ENCODE measurements at regions not wholly inside any gene's neighbourhood (a gene's known extent, or its start where the extent isn't known, plus 50 kb on each side); places are given as distances from the start of the nearest gene placed in this dataset.
"Not testable (repeated sequence)": the region's sequence is repeated elsewhere in the genome, so short reads cannot be mapped to it uniquely, and the experiment has no call there.

DNA sequence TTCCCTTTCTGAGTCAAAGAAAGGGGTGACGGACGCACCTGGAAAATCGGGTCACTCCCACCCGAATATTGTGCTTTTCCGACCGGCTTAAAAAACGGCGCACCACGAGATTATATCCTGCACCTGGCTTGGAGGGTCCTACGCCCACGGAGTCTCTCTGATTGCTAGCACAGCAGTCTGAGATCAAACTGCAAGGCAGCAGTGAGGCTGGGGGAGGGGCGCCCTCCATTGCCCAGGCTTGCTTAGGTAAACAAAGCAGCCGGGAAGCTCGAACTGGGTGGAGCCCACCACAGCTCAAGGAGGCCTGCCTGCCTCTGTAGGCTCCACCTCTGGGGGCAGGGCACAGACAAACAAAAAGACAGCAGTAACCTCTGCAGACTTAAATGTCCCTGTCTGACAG lies 83.5 kb downstream of the CYP26B1 start:
- H3K9ac ChIP-seq (ENCODE audit: insufficient read depth, low read depth, low read length); intact Hi-C loops (cut with micrococcal nuclease; ENCODE audit: unreplicated experiment); H3K4me2 ChIP-seq (ENCODE audit: low read depth, low read length); in situ Hi-C loops (cut with HindIII; ENCODE audit: extremely low pct_ligation_motif_present, low pct_unique_long_range_greater_than_20kb); H3K36me3 ChIP-seq (replicated peaks in 1 of 2; ENCODE audit: control insufficient read depth in 1 of 2, insufficient read depth in 2 of 2, low read length in 2 of 2); H4K20me1 ChIP-seq (ENCODE audit: insufficient read depth, low read length); POLR2A ChIA-PET; H3K79me2 ChIP-seq (ENCODE audit: insufficient read depth, low read length); H3K4me3 ChIP-seq (replicated peaks in 1 of 3; ENCODE audit: insufficient read depth in 1 of 3, low read depth in 2 of 3, low read length in 3 of 3); H2AFZ ChIP-seq (ENCODE audit: low read length); ATAC-seq; H3K9me3 ChIP-seq (ENCODE audit: low read length); H3K27ac ChIP-seq (ENCODE audit: extremely low read length, insufficient read depth, low read length); H3K4me1 ChIP-seq (ENCODE audit: insufficient read depth, low read length); FAIRE-seq; BruUV-seq (replicated peaks); DNase-seq (ENCODE audit: low spot score); CTCF ChIA-PET (ENCODE audit: low intra/inter-chr PET ratio, low total read pairs); TF ChIP-seq FOXA1 (IDR thresholded peaks at IDR 0.05): not testable (repeated sequence)
- TF ChIP-seq FOXA3 (CRISPR knock-in tag; IDR thresholded peaks at IDR 0.05): peak; percentile 36; the same call in 1 of the 2 replicates
- peak; percentile 74 for TF ChIP-seq FOXA1 (CRISPR knock-in tag; IDR thresholded peaks at IDR 0.05)
- TF ChIP-seq, protein P1, sequence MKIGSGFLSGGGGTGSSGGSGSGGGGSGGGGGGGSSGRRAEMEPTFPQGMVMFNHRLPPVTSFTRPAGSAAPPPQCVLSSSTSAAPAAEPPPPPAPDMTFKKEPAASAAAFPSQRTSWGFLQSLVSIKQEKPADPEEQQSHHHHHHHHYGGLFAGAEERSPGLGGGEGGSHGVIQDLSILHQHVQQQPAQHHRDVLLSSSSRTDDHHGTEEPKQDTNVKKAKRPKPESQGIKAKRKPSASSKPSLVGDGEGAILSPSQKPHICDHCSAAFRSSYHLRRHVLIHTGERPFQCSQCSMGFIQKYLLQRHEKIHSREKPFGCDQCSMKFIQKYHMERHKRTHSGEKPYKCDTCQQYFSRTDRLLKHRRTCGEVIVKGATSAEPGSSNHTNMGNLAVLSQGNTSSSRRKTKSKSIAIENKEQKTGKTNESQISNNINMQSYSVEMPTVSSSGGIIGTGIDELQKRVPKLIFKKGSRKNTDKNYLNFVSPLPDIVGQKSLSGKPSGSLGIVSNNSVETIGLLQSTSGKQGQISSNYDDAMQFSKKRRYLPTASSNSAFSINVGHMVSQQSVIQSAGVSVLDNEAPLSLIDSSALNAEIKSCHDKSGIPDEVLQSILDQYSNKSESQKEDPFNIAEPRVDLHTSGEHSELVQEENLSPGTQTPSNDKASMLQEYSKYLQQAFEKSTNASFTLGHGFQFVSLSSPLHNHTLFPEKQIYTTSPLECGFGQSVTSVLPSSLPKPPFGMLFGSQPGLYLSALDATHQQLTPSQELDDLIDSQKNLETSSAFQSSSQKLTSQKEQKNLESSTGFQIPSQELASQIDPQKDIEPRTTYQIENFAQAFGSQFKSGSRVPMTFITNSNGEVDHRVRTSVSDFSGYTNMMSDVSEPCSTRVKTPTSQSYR (CRISPR knock-in tag; IDR thresholded peaks at IDR 0.05; ENCODE audit: borderline replicate concordance): peak; percentile 81; the same call in 1 of the 2 replicates
- peaks cover 0 to 10% of the 10 kb centered on the region in 2 experiments; a peak in 3 of 5 replicates for H3K27me3 ChIP-seq (ENCODE audit: control insufficient read depth in 1 of 2, insufficient read depth in 2 of 2, low read length in 2 of 2)
- WGBS (ENCODE audit: low lambda C conversion rate): no CpG with 5 or more reads among the region's 14 CpGs

DNA sequence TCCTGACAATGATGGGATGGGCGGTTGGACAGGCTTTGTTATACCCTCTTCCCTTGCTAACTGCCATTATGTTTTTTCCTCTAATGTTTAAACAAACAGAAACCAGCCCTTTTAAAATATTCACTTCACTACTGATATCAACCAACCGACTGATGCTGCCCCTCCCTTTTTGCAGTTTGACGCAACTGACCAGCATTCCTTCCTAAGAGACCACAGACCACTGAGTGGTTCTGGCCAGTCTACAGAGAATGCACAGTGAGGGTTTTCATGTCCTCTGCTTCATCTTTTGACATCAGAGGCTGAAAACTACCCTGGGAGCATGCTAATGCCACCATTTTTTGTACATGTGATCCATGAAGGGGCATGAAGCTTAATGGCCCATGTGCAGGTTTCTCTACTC lies 85.3 kb downstream of the CYP26B1 start:
- Histone ChIP-seq H3K4me2 (ENCODE audit: low read depth, low read length) (no peak overlapping the region), H2AFZ (ENCODE audit: low read length) (no peak overlapping the region), H3K27me3 (ENCODE audit: control insufficient read depth in 1 of 2, insufficient read depth in 2 of 2, low read length in 2 of 2) (peaks cover 0 to 12% of the 10 kb centered on the region in 2 experiments; a peak in 4 of 5 replicates), H3K4me1 (ENCODE audit: insufficient read depth, low read length) (no peaks in the 10 kb centered on the region), H3K4me3 (replicated peaks in 1 of 3; ENCODE audit: insufficient read depth in 1 of 3, low read depth in 2 of 3, low read length in 3 of 3) (no peak overlapping the region), H3K27ac (ENCODE audit: extremely low read length, insufficient read depth, low read length) (no peak overlapping the region), H3K79me2 (ENCODE audit: insufficient read depth, low read length) (no peaks in the 10 kb centered on the region), H3K36me3 (replicated peaks in 1 of 2; ENCODE audit: control insufficient read depth in 1 of 2, insufficient read depth in 2 of 2, low read length in 2 of 2) (no peaks in the 10 kb centered on the region), H3K9ac (ENCODE audit: insufficient read depth, low read depth, low read length) (no peak overlapping the region), H4K20me1 (ENCODE audit: insufficient read depth, low read length) (no peaks in the 10 kb centered on the region), H3K9me3 (ENCODE audit: low read length) (no peaks in the 10 kb centered on the region)
- no peak for DNase-seq (ENCODE audit: low spot score)
- CTCF ChIA-PET (ENCODE audit: low intra/inter-chr PET ratio, low total read pairs): no interaction called here
- intact Hi-C loops (cut with micrococcal nuclease; ENCODE audit: unreplicated experiment) (no loop called here), in situ Hi-C loops (cut with HindIII; ENCODE audit: extremely low pct_ligation_motif_present, low pct_unique_long_range_greater_than_20kb) (no loop called here)
- ATAC-seq: no peak
- FAIRE-seq: no peak
- BruUV-seq (replicated peaks): no TSS peak
- POLR2A ChIA-PET: no interaction called here
- 32% methylated on average over 3 of the region's 3 CpGs for WGBS (ENCODE audit: low lambda C conversion rate)
- TF ChIP-seq BCL6 (CRISPR knock-in tag; IDR thresholded peaks at IDR 0.05) (no peak), ZBTB38 (CRISPR knock-in tag; IDR thresholded peaks at IDR 0.05) (no peak), ERF (CRISPR knock-in tag; IDR thresholded peaks at IDR 0.05) (no peak), PRPF4 (IDR thresholded peaks at IDR 0.05; ENCODE audit: low read depth, low read length, poor library complexity, severe bottlenecking) (no peak), ZNF256 (CRISPR knock-in tag; conservative IDR thresholded peaks at IDR 0.05) (no peak), CEBPB (IDR thresholded peaks at IDR 0.05; ENCODE audit: borderline replicate concordance, low read depth, low read length) (no peak), ASH2L (IDR thresholded peaks at IDR 0.05; ENCODE audit: insufficient read length, low read depth, low read length) (no peak), ZNF629 (CRISPR knock-in tag; conservative IDR thresholded peaks at IDR 0.05) (no peak)
- TF ChIP-seq, protein P2, sequence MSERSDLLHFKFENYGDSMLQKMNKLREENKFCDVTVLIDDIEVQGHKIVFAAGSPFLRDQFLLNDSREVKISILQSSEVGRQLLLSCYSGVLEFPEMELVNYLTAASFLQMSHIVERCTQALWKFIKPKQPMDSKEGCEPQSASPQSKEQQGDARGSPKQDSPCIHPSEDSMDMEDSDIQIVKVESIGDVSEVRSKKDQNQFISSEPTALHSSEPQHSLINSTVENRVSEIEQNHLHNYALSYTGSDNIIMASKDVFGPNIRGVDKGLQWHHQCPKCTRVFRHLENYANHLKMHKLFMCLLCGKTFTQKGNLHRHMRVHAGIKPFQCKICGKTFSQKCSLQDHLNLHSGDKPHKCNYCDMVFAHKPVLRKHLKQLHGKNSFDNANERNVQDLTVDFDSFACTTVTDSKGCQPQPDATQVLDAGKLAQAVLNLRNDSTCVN (CRISPR knock-in tag; IDR thresholded peaks at IDR 0.05; ENCODE audit: borderline replicate concordance): no peak
- TF ChIP-seq, protein P3, sequence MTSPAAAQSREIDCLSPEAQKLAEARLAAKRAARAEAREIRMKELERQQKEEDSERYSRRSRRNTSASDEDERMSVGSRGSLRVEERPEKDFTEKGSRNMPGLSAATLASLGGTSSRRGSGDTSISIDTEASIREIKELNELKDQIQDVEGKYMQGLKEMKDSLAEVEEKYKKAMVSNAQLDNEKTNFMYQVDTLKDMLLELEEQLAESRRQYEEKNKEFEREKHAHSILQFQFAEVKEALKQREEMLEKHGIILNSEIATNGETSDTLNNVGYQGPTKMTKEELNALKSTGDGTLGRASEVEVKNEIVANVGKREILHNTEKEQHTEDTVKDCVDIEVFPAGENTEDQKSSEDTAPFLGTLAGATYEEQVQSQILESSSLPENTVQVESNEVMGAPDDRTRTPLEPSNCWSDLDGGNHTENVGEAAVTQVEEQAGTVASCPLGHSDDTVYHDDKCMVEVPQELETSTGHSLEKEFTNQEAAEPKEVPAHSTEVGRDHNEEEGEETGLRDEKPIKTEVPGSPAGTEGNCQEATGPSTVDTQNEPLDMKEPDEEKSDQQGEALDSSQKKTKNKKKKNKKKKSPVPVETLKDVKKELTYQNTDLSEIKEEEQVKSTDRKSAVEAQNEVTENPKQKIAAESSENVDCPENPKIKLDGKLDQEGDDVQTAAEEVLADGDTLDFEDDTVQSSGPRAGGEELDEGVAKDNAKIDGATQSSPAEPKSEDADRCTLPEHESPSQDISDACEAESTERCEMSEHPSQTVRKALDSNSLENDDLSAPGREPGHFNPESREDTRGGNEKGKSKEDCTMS (CRISPR knock-in tag; conservative IDR thresholded peaks at IDR 0.05): no peak

All from HepG2 (cell line).